ENCODE measurements at regions not wholly inside any gene's neighbourhood (a gene's known extent, or its start where the extent isn't known, plus 50 kb on each side); places are given as distances from the start of the nearest gene placed in this dataset.
"Not testable (repeated sequence)": the region's sequence is repeated elsewhere in the genome, so short reads cannot be mapped to it uniquely, and the experiment has no call there.

GRCh38 chr6:99808992-99809391 is 185.0 kb downstream of the MCHR2 start:
- DNase-seq: no peak

GRCh38 chr6:99810295-99810694 is 183.7 kb downstream of the MCHR2 start:
- no peak for DNase-seq

- no peak for DNase-seq
Observed at GRCh38 chr6:99810942-99811620, 182.9 kb downstream of the MCHR2 start.

GRCh38 chr6:99811636-99812035 is 182.4 kb downstream of the MCHR2 start:
- no peak for DNase-seq

GRCh38 chr6:99813565-99813964 is 180.5 kb downstream of the MCHR2 start:
- DNase-seq: no peak

GRCh38 chr6:99814230-99814928 is 179.6 kb downstream of the MCHR2 start:
- no peak for DNase-seq

- DNase-seq: no peak
Observed at GRCh38 chr6:99816795-99817194, 177.2 kb downstream of the MCHR2 start.

GRCh38 chr6:99818161-99818560 is 175.9 kb downstream of the MCHR2 start:
- no peak for DNase-seq

- no peak for DNase-seq
Observed at GRCh38 chr6:99819853-99820252, 174.2 kb downstream of the MCHR2 start.

- DNase-seq: no peak
Observed at GRCh38 chr6:99821164-99821563, 172.9 kb downstream of the MCHR2 start.

GRCh38 chr6:99822741-99823512 is 171.1 kb downstream of the MCHR2 start:
- DNase-seq: no peak

GRCh38 chr6:99823513-99824235 is 170.3 kb downstream of the MCHR2 start:
- DNase-seq: not testable (repeated sequence)

GRCh38 chr6:99833034-99833433 is 161.0 kb downstream of the MCHR2 start:
- DNase-seq: no peak

GRCh38 chr6:99836471-99836870 is 157.6 kb downstream of the MCHR2 start:
- DNase-seq: no peak

GRCh38 chr6:99838607-99839006 is 155.4 kb downstream of the MCHR2 start:
- no peak for DNase-seq

- DNase-seq: no peak
Observed at GRCh38 chr6:99841297-99841696, 152.7 kb downstream of the MCHR2 start.

- DNase-seq: no peak
Observed at GRCh38 chr6:99846006-99846405, 148.0 kb downstream of the MCHR2 start.

- DNase-seq: no peak
Observed at GRCh38 chr6:99850841-99851240, 143.2 kb downstream of the MCHR2 start.

GRCh38 chr6:99852031-99852430 is 142.0 kb downstream of the MCHR2 start:
- no peak for DNase-seq

GRCh38 chr6:99867026-99867425 is 127.0 kb downstream of the MCHR2 start:
- DNase-seq: no peak

- peak; percentile 50 for DNase-seq
Observed at GRCh38 chr6:99868074-99868702, 125.8 kb downstream of the MCHR2 start.
